ENCODE measurements at regions not wholly inside any gene's neighbourhood (a gene's known extent, or its start where the extent isn't known, plus 50 kb on each side); places are given as distances from the start of the nearest gene placed in this dataset.

DNA sequence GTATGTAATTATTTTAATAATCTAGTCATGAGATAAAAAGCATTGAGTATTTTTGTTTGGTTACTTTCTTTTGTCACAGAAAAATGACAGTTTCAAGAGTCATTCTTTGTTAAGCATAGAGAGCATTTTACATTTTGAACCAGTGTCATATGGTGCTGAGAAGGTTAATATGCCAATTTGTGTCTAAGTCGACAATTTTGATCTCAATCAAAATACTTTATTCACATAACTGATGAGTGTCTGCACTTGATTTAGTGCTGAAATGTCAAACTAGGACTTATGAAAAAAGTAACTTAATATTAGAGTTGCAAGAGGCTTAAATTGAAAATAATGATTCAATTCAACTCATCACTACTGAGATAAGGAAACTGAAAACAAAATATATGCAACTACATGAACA, 1804.6 kb upstream of the ACO1 start:
- TF ChIP-seq TCF12 (IDR thresholded peaks at IDR 0.05) (no peak), TCF12 (CRISPR knock-in tag; IDR thresholded peaks at IDR 0.05) (no peak), ZNF431 (CRISPR knock-in tag; IDR thresholded peaks at IDR 0.05; ENCODE audit: borderline replicate concordance, low read depth) (no peak), ZSCAN29 (CRISPR knock-in tag; conservative IDR thresholded peaks at IDR 0.05) (no peak), MAZ (IDR thresholded peaks at IDR 0.05; ENCODE audit: borderline replicate concordance, low read depth, low read length) (no peak), MAZ (CRISPR knock-in tag; IDR thresholded peaks at IDR 0.05; ENCODE audit: low read depth) (no peak), SRF (IDR thresholded peaks at IDR 0.05; ENCODE audit: low read depth, low read length) (no peak), MTA1 (CRISPR knock-in tag; IDR thresholded peaks at IDR 0.05; ENCODE audit: borderline replicate concordance) (no peak), JUND (CRISPR knock-in tag; IDR thresholded peaks at IDR 0.05) (no peak), SATB2 (CRISPR knock-in tag; IDR thresholded peaks at IDR 0.05) (no peak), YY1 (IDR thresholded peaks at IDR 0.05; ENCODE audit: insufficient read depth, insufficient replicate concordance, low read depth, low read length) (no peak)
- TF ChIP-seq, protein P1, sequence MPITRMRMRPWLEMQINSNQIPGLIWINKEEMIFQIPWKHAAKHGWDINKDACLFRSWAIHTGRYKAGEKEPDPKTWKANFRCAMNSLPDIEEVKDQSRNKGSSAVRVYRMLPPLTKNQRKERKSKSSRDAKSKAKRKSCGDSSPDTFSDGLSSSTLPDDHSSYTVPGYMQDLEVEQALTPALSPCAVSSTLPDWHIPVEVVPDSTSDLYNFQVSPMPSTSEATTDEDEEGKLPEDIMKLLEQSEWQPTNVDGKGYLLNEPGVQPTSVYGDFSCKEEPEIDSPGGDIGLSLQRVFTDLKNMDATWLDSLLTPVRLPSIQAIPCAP (CRISPR knock-in tag; IDR thresholded peaks at IDR 0.05; ENCODE audit: low read depth): no peak
- TF ChIP-seq, protein P2, sequence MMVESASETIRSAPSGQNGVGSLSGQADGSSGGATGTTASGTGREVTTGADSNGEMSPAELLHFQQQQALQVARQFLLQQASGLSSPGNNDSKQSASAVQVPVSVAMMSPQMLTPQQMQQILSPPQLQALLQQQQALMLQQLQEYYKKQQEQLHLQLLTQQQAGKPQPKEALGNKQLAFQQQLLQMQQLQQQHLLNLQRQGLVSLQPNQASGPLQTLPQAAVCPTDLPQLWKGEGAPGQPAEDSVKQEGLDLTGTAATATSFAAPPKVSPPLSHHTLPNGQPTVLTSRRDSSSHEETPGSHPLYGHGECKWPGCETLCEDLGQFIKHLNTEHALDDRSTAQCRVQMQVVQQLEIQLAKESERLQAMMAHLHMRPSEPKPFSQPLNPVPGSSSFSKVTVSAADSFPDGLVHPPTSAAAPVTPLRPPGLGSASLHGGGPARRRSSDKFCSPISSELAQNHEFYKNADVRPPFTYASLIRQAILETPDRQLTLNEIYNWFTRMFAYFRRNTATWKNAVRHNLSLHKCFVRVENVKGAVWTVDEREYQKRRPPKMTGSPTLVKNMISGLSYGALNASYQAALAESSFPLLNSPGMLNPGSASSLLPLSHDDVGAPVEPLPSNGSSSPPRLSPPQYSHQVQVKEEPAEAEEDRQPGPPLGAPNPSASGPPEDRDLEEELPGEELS (CRISPR knock-in tag; IDR thresholded peaks at IDR 0.05): no peak
- TF ChIP-seq, protein P3, sequence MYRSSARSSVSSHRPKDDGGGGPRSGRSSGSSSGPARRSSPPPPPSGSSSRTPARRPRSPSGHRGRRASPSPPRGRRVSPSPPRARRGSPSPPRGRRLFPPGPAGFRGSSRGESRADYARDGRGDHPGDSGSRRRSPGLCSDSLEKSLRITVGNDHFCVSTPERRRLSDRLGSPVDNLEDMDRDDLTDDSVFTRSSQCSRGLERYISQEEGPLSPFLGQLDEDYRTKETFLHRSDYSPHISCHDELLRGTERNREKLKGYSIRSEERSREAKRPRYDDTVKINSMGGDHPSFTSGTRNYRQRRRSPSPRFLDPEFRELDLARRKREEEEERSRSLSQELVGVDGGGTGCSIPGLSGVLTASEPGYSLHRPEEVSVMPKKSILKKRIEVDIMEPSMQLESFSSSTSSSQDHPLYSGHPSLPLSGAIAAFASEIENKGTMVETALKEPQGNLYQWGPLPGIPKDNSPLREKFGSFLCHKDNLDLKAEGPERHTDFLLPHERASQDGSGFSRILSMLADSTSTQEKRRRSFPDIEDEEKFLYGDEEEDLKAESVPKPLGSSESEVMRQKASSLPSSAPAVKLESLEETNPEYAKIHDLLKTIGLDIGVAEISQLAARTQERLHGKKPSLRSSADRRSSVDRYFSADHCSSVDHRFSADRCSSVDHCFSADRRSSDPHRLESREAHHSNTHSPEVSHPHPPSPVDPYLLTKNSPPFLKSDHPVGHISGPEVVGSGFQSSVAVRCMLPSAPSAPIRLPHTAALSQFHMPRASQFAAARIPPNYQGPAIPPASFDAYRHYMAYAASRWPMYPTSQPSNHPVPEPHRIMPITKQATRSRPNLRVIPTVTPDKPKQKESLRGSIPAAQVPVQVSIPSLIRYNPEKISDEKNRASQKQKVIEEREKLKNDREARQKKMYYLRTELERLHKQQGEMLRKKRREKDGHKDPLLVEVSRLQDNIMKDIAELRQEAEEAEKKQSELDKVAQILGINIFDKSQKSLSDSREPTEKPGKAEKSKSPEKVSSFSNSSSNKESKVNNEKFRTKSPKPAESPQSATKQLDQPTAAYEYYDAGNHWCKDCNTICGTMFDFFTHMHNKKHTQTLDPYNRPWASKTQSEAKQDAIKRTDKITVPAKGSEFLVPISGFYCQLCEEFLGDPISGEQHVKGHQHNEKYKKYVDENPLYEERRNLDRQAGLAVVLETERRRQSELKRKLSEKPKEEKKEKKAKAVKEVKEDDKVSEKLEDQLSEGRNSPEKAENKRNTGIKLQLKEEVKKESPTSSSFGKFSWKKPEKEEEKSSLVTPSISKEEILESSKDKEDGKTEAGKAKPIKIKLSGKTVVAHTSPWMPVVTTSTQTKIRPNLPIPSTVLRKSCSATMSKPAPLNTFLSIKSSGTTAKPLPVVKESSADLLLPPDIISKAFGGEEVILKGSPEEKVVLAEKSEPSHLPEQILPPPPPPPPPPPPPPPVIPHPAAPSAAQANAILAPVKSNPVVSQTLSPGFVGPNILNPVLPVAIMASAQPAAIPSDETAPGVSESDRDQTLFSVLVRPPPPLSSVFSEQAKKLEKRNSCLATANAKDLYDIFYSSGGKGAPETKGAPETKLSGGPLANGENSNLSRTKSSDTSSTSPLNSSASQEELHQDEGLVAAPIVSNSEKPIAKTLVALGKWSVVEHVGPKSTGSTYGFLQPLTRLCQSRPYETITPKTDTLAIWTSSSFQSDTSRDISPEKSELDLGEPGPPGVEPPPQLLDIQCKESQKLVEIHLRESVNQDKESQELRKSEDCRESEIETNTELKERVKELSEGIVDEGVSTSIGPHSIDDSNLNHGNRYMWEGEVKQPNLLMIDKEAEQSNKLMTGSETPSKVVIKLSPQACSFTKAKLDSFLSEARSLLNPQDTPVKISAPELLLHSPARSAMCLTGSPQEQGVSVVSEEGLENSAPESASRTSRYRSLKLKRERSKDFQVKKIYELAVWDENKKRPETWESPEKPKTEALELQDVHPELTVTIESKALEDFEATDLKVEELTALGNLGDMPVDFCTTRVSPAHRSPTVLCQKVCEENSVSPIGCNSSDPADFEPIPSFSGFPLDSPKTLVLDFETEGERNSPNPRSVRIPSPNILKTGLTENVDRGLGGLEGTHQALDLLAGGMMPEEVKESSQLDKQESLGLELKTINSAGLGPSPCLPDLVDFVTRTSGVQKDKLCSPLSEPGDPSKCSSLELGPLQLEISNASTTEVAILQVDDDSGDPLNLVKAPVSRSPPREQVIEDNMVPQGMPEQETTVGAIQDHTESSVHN (CRISPR knock-in tag; IDR thresholded peaks at IDR 0.05): no peak
- TF ChIP-seq, protein P4, sequence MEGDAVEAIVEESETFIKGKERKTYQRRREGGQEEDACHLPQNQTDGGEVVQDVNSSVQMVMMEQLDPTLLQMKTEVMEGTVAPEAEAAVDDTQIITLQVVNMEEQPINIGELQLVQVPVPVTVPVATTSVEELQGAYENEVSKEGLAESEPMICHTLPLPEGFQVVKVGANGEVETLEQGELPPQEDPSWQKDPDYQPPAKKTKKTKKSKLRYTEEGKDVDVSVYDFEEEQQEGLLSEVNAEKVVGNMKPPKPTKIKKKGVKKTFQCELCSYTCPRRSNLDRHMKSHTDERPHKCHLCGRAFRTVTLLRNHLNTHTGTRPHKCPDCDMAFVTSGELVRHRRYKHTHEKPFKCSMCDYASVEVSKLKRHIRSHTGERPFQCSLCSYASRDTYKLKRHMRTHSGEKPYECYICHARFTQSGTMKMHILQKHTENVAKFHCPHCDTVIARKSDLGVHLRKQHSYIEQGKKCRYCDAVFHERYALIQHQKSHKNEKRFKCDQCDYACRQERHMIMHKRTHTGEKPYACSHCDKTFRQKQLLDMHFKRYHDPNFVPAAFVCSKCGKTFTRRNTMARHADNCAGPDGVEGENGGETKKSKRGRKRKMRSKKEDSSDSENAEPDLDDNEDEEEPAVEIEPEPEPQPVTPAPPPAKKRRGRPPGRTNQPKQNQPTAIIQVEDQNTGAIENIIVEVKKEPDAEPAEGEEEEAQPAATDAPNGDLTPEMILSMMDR (CRISPR knock-in tag; IDR thresholded peaks at IDR 0.05): no peak
- TF ChIP-seq, protein P5, sequence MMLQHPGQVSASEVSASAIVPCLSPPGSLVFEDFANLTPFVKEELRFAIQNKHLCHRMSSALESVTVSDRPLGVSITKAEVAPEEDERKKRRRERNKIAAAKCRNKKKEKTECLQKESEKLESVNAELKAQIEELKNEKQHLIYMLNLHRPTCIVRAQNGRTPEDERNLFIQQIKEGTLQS (CRISPR knock-in tag; IDR thresholded peaks at IDR 0.05): no peak
